Adrenal gland (tissue), 9 donors: ENCODE measurements at regions not wholly inside any gene's neighbourhood (a gene's known extent, or its start where the extent isn't known, plus 50 kb on each side); places are given as distances from the start of the nearest gene placed in this dataset.

ENCODE experiments used
- DNase-seq, 7 donors: peaks; one replicate each; pipeline ENCODE4 v3.0.0-alpha.2; 2019 to 2020
- H3K27ac ChIP-seq, 5 donors: fragments of 200-600 bp; sonication (generic) in 4 of 5; 1 replicate in 3 of 5; 2 replicates in 2 of 5; pipeline versions ENCODE4 v1.5.1 to v1.8.0; 2016 to 2020; ENCODE audit warnings: mild to moderate bottlenecking in 1 of 5
- H3K27me3 ChIP-seq: fragments of 200-600 bp; 2 replicates; pipeline ENCODE4 v1.8.0; 2021
- H3K36me3 ChIP-seq, 2 donors: fragments of 200-600 bp; replicated peaks in 1 of 2; 1 replicate in 1 of 2; 2 replicates in 1 of 2; pipeline versions ENCODE4 v1.5.1 to v1.8.0; 2018 to 2022
- H3K4me1 ChIP-seq, 2 donors: fragments of 200-600 bp; replicated peaks in 1 of 2; 1 replicate in 1 of 2; 2 replicates in 1 of 2; pipeline versions ENCODE4 v1.5.1 to v1.8.0; 2018 to 2021
- H3K4me3 ChIP-seq, 4 donors: fragments of 200-600 bp; sonication (generic) in 3 of 4; one replicate each; pipeline ENCODE4 v1.5.1; 2016 to 2018
- H3K9me3 ChIP-seq, 3 donors: fragments of 200-600 bp; sonication (generic) in 1 of 3; replicated peaks in 1 of 3; 1 replicate in 2 of 3; 2 replicates in 1 of 3; pipeline versions ENCODE4 v1.5.1 to v1.8.0; 2016 to 2021
- POLR2A ChIP-seq, 2 donors: fragments of 450-650 bp; IDR thresholded peaks; one replicate each; pipeline ENCODE4 v1.6.1; 2017; ENCODE audit warnings: antibody characterized with exemption in 2 of 2, mild to moderate bottlenecking in 2 of 2, moderate library complexity in 1 of 2
- WGBS, 4 donors: extraction: QIAGEN DNeasy Blood & Tissue Kit in 2 of 4; methylation state at CpG; one replicate each; pipeline versions ENCODE4 v1.1.5 to v1.1.7; 2013 to 2017; 5-methylcytosine and 5-hydroxymethylcytosine counted together
- intact Hi-C, 2 donors: fragments of 100-400 bp; cut with DNase I; formaldehyde crosslinking; loops; one replicate each; pipeline versions ENCODE4 v1.14.1 to v1.15.0; 2022 to 2023
- TF ChIP-seq, protein P1 (sequence below), 6 experiments: fragments of 450-650 bp in 4 of 6; fragments of 200-600 bp in 2 of 6; sonication (generic) in 1 of 6; IDR thresholded peaks; 1 replicate in 5 of 6; 2 replicates in 1 of 6; pipeline versions ENCODE4 v1.5.1 to v1.8.0; 2016 to 2021; ENCODE audit warnings: antibody characterized with exemption in 6 of 6, mild to moderate bottlenecking in 2 of 6, moderate library complexity in 1 of 6
- donor health status: healthy with polysubstance abuse.
- donor health status: Bipolar disorder and iron deficiency.
- donor health status: DM: yes; HTN: yes; CAD: no.
- donor health status: DM: no; HTN: no; CAD: no.
- donor health status: DM: no; HTN: no; CAD: no.

DNA sequence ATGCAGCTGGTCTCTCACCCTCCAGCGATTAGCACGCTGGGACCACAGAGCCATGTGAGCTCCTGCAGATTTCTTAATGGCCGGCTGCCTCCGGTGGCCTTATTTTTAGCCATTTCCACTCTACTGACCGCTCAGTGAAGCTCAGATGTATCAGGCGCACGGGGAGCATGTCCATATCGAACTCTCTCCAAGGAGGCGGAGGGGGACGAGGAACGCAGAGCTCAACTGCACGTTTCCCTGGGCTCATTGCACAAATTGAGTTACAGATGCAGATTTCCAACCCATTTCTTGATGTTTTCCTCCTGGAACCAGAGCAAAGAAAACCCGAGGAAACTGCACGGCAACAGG lies 207.1 kb downstream of the CTTN start:
- Histone ChIP-seq H3K9me3 (no peaks in the 10 kb centered on the region), H3K4me3 (no peak overlapping the region), H3K36me3 (no peaks in the 10 kb centered on the region), H3K27ac (no peak overlapping the region), H3K27me3 (no peaks in the 10 kb centered on the region), H3K4me1 (peaks cover 0 to 7% of the 10 kb centered on the region in 2 donors)
- TF ChIP-seq, protein P1, sequence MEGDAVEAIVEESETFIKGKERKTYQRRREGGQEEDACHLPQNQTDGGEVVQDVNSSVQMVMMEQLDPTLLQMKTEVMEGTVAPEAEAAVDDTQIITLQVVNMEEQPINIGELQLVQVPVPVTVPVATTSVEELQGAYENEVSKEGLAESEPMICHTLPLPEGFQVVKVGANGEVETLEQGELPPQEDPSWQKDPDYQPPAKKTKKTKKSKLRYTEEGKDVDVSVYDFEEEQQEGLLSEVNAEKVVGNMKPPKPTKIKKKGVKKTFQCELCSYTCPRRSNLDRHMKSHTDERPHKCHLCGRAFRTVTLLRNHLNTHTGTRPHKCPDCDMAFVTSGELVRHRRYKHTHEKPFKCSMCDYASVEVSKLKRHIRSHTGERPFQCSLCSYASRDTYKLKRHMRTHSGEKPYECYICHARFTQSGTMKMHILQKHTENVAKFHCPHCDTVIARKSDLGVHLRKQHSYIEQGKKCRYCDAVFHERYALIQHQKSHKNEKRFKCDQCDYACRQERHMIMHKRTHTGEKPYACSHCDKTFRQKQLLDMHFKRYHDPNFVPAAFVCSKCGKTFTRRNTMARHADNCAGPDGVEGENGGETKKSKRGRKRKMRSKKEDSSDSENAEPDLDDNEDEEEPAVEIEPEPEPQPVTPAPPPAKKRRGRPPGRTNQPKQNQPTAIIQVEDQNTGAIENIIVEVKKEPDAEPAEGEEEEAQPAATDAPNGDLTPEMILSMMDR (IDR thresholded peaks at IDR 0.05), result no peak
- no peak for TF ChIP-seq POLR2A (IDR thresholded peaks at IDR 0.05)
- no peak for DNase-seq
- intact Hi-C loops, result no loop called here
- WGBS, 4 donors, result 91 to 96% (median 94%) methylated on average over 14 of the region's 14 CpGs

GRCh38 chr11:70605846-70606245 lies 207.5 kb downstream of the CTTN start:
- Histone ChIP-seq H3K4me3 (no peak overlapping the region), H3K36me3 (no peaks in the 10 kb centered on the region), H3K9me3 (no peaks in the 10 kb centered on the region), H3K27ac (no peak overlapping the region), H3K27me3 (no peaks in the 10 kb centered on the region), H3K4me1 (peaks cover 0 to 11% of the 10 kb centered on the region in 2 donors)
- TF ChIP-seq, protein P1 (IDR thresholded peaks at IDR 0.05), result no peak
- TF ChIP-seq POLR2A (IDR thresholded peaks at IDR 0.05), result no peak
- DNase-seq, result no peak
- WGBS, 4 donors, result 77 to 89% (median 80%) methylated on average over 5 of the region's 5 CpGs
- intact Hi-C loops, result no loop called here

DNA sequence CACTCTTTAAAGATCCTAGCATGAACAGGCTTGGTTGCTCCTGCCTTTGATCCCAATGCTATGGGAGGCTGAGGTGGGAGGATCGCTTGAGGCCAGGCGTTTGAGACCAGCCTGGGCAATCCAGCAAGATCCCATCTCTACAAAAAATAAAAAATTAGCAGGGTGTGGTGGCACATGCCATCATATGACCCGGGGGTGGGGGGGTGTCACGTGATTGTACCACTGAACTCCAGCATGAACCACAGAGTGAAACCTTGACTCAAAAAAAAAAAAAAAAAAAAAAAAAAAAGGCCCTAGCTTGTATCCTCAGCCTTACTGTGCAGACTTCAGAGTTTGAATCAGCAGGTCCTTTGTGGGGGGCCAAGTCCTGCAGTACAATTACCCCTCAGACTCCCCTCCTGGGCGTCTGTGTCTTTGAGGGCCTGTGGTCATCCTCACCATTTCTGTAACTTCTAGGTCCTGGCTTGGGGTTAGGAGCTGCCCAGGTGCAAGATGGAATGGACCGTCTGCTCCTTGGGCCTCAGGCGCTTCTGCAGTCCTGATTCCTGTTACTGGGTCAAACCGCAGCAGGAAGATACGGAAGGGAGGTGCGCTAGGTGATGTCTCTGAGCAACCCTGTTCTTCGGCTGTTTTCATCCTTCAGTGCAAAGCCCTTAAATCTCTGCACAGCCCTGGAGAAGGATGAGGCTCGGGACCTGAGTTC lies 208.1 kb downstream of the CTTN start:
- H3K27me3 ChIP-seq, result no peaks in the 10 kb centered on the region
- WGBS, 4 donors, result 85 to 92% (median 87%) methylated on average over 10 to 12 of the region's 12 CpGs
- no peak overlapping the region for H3K4me3 ChIP-seq
- H3K4me1 ChIP-seq, result peaks cover 0 to 14% of the 10 kb centered on the region in 2 donors
- H3K36me3 ChIP-seq, result no peaks in the 10 kb centered on the region
- no peak for DNase-seq
- H3K27ac ChIP-seq, result no peak overlapping the region
- no peaks in the 10 kb centered on the region for H3K9me3 ChIP-seq
- no peak for TF ChIP-seq POLR2A (IDR thresholded peaks at IDR 0.05)
- TF ChIP-seq, protein P1 (IDR thresholded peaks at IDR 0.05), result no peak
- intact Hi-C loops, result no loop called here

DNA sequence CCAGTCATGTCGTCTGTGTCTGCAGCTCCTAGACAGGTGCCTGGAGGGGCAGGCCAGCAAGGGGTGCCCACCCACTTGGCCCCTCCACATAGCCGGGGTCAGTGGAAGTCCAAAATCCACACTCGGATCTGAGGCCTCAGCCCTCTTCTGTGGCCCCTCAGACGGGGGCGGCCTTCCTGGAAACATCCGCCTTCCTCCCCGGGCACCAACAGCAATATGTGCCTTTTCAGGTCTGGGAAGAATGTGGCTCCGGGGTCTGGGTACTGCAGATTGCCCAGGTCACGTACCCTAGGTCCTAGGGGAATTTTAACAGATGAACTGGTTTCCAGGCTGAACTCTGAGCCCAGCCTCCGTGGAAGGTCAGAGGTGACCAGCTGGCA lies 208.6 kb downstream of the CTTN start:
- Histone ChIP-seq H3K36me3 (no peaks in the 10 kb centered on the region), H3K4me3 (no peak overlapping the region), H3K9me3 (no peaks in the 10 kb centered on the region), H3K27ac (no peak overlapping the region), H3K4me1 (peaks cover 0 to 14% of the 10 kb centered on the region in 2 donors), H3K27me3 (no peaks in the 10 kb centered on the region)
- WGBS, 4 donors, result 84 to 96% (median 87%) methylated on average over 6 to 10 of the region's 10 CpGs
- TF ChIP-seq POLR2A (IDR thresholded peaks at IDR 0.05), result no peak
- TF ChIP-seq, protein P1 (IDR thresholded peaks at IDR 0.05), result no peak
- intact Hi-C loops, result no loop called here
- no peak for DNase-seq
